RPMI8226 (cell line): ENCODE measurements at regions not wholly inside any gene's neighbourhood (a gene's known extent, or its start where the extent isn't known, plus 50 kb on each side); places are given as distances from the start of the nearest gene placed in this dataset.
"Not testable (repeated sequence)": the region's sequence is repeated elsewhere in the genome, so short reads cannot be mapped to it uniquely, and the experiment has no call there.

ENCODE experiments used
- DNase-seq: peaks from one replicate; pipeline ENCODE4 v3.0.0-alpha.2; 2015

DNA sequence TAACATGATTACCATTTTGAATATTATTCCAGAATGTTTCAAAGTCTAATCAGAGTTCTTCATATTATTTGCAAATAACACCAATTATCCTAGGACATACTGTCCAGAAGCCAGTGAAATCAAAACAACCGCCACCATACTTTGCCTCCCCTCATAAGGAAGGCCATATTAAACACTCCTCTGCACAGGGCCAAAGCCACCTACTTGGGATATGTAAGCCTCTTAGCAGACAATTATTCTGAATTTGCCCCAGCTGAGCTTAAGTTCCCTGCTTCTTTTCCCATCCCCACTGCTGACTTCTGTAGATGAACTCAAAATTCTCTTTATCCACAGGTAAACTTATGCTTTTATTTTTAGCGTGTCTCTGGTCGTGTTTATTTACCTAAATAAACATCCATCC is 374.0 kb downstream of the KIF2B start:
- no peak for DNase-seq

DNA sequence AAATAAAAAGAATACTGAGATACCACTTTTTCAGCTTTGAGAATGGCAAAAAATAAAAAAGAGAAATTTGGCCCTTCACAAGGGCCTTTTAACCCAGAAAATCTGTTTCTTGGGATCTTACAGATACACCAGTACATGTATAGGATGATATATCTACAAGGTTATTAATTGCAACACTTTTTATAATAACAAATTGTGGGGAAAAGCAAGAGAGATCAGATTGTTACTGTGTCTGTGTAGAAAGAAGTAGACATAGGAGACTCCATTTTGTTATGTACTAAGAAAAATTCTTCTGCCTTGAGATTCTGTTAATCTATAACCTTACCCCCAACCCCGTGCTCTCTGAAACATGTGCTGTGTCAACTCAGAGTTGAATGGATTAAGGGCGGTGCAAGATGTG is 378.7 kb downstream of the KIF2B start:
- not testable (repeated sequence) for DNase-seq

DNA sequence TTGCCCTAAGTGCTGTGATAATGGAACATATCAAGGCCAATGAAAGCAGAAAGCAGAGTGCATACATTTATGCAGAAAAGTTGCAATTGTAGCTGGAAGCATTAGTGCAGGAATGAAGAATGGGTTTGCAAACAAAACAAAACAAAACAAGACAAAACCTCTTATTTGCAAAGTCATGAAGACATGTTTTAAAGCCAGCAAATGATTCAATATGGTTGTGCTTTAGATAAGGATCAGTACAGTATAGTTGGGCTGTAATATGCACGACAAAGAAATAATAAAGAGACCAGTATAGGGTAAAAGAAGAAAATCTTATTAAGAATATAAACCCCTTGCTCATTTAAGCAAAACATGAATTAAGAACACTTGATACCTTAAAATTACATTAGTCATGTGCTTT is 398.1 kb downstream of the KIF2B start:
- no peak for DNase-seq

DNA sequence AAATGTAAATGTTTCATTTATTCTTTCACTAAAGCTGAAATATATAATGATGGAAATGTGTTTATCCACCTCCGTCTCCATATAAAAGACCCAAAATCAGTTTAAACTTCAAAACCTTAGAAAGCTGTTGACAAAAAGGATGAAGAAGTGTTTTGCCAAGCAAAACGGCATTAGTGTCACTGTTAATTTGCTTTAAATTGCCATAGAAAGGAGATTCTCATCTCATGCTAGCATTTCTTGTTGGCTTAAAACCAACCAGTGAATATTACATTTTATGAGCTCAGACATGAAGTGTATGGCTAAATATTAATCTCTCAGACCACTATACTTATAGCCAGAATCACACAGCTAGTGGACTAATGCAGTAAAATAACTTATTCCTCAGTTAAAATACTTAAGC is 398.8 kb downstream of the KIF2B start:
- no peak for DNase-seq

DNA sequence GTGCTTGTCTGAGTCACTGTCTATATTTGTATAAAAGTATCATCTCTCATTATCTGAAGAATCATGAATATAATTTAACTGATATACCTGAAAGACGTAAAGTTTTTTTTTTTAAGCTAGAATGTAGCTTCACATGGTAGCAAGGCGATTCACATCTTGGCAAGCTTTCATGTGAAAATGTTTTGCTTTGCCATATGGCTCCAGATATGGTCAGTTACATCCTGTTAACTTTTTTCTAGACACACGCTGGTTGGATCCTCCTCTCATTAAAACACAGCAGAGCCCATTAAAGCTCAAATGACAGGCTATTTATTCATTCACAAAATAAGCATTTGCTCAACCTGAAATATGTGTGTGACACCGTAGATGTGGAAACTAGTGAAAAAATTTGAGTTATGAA is 412.8 kb downstream of the KIF2B start:
- DNase-seq = no peak

DNA sequence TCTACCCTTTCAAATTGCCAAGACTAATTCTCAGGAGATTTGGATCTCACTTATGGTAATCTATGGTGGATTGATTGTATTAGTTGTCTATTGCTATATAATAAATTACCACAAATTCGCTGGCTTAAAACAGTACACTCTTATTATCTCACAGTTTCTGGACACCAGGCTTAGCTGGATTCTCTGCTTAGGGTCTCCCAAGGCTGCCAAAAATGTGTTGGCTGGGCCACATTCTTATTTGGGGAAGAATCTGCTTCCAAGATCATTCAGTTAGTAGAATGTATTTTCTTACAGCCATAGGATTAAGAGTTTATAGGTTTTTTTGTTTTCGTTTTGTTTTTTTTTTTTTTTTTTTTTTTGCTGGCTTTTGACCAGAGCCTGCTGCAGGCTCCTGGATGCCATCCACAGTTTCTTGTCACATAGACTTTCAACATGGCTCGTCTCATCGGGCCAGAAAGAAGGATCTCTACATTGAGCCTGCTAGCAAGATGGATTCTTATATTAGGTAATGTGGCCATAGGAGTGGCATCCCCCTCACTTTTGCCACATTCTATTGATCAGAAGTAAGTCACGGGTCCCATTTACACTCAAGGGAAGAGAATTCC is 415.3 kb downstream of the KIF2B start:
- no peak for DNase-seq

DNA sequence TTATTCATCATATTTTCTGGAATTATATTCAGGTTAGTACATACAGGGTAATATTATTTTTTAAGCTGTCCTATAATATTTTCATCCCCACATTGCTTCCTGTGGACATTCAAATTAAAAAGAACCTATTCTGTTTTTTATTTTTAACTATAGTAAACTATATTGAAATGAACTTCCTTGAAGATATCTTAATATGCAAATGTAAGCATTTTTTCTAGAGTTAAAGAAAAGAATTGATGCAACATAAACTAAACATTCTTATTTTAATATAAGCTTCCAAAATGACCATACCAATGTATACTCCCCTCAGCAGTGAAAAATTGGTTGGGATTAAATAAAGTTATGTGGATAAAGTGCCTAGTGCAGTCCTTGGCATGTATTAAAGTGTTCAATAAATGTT is 416.6 kb downstream of the KIF2B start:
- no peak for DNase-seq

DNA sequence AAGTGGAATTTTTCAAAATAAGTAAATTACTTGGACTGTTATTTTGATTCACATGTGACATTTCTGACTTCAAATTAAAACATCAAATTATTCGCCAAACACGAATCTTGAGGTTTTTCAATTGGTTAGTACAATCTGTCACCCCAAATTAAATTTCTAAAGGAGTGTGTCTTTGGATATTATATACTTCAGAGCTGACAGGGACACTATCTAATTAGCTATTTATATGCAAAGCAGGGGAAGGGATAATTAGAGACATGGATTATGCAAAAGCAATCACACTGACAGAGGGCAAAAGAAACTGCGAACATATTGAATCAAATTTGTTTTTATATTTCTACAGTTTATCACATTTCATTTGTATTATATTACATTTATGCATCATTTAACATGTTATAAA is 433.0 kb downstream of the KIF2B start:
- DNase-seq = no peak

DNA sequence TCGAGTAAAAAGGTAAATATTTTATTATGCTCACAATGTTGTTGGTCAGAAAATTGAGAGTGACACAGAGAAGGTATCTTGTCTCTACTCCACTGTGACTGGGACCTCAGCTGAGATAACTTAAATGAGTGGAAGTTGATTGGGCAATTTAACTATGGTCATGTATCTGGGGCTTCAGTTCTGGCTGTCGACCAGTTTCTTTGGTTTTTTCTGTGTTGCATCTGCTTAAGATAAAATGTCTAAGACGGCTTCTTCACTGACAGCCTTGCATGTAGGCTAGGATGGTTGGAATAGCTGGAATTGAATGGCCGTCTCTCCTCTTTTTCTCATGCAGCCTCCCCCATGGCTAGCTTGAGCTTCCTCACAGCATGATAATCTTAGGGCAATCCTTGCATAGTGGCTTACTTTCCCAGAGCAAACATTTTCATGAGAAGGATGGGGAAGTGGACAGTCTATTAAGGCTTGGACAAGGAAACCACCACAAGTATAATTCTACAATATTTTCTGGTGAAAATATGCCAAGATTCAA is 433.7 kb downstream of the KIF2B start:
- no peak for DNase-seq

DNA sequence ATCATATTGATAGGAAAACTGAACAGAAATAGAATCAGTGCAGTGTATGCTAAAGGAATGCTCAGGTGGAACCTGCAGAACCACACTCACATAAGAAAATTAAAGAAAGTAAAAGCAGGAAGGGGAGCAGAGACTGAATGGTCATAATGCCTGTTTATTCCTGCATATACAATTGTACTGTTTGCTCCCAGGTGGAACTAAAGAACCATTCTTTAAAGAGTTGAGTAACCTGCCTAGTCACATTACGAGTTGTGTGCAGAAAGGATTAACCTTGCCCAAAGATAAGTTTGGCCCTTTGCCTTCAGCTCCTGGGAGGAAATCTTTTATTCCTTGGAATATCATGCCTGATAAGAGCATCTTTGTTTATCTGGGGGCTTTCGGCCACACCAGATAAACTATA is 434.7 kb downstream of the KIF2B start:
- no peak for DNase-seq

DNA sequence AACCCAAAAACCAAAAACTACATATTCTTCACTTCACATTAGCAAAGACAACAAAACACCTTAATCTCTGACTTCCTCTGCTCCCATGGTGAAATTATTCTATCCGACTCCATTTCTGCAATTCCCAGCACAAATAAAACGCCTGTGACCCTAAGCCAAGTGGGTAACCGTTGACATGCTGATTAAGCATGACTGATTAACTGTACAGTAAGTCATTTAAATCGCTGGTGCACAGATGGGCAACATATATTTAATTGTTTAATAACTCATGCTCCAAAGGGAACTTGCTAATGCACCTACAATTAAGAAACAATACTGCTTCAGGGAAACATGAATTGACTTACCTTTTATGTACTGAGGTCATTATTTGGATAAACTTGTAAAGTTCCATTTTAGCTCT is 436.7 kb downstream of the KIF2B start:
- no peak for DNase-seq

DNA sequence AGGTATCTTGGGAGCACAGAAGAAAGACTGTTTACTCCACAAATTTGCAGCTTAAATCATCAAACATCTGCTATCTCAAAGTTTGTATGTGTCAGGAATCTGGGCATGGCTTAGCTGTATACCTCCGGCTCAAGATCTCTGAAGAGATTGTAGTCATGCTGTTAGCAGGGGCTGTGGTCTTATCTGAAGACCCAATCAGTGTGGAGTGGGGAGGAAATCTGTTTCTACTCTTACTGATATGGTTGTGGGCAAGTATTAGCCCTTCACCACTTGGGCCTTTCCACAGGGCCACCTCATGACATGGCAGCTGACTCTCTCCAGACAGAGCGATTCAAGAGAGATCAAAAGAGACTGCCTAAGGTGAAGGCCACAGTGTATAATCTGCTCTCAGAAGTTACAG is 438.7 kb downstream of the KIF2B start:
- no peak for DNase-seq

DNA sequence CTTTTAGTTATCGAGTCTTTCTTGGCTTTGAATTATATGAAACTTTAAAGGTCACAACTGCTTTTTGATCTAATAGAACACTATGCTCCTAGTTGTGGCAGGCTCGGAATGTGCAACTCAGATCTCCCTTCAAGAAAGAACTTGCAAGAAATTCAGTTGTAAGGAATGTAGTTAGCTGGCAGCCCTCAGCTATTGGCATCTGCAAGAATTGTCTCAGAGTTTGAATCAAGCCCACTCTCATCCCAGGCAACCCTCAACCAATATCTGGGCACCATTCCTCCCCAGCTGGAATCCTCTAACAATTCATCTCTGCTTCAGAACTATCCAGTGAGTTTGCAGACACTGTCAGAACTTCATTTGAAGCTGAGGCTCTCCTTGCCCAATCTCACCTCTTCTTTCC is 447.2 kb downstream of the KIF2B start:
- DNase-seq = no peak

DNA sequence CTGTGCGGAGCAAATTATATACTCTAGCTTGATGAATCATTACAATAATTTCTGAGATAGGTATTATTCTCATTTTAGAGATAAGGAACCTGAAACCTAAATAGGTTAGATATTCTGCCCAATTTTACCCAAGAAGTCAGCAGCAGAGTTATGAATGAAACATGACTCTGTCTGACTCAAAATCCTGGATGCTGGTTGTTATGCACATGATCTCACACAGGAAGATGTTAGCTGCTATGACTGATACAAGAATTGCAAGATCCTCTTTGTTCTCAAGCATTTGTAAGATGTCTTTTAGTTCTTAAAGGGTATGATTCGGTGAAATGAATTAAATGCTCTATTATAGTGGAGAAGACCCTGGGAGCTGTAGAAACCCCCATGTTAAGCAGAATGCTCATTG is 447.8 kb downstream of the KIF2B start:
- no peak for DNase-seq

DNA sequence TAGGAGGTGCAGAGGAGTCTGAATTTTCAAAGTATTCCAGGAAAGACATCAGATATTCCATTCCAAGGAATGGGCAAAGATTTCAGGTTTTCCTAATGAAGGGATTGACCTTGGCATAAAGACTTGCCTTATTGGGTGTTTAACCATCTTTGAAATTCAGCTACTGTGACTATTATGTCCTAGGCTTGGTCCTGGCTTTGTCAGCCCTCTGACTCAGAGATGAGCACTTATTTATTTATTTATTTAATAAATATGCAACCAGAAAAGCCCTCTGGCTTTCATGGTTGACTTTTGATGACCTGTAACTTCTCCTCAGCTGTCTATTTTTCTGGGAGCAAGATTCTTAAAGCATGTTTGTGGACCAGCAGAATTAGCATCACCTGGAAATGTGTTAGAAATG is 455.1 kb downstream of the KIF2B start:
- no peak for DNase-seq

DNA sequence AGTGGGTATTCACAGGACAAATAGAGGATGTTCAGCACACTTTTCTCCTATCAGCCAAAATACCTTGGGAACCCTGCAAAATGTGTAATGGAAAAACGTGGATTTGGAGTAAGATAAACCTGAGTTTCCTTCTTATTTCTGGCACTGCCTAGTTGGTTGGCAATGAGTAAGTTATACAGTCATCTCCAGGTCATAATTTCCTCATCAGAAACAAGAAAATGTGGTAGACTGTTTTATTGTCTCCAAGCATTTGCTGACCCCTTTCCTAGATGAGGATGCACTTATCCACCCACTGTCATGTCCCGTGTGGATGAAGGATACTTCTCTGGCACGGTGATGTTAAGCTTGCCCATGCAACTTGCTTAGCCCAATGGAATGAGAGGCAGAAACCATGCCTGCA is 458.0 kb downstream of the KIF2B start:
- DNase-seq = no peak

DNA sequence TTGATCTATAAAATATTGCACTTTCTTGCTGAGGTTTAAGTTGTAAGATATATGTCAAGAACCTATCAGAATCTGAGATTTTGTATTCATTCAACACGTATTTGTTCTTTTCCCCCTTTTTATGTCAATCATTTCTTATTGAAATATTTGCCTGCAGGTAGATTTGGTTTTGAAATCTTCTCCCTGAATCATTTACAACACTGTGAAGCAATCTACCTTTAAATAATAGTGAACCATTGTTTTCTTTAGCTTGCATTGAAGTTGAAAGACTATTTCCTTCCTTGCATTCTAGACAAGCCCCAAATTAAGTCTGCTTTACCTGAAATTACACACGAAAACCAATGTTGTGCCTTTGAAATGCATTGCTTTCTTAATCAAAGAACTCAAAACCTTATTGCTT is 460.2 kb downstream of the KIF2B start:
- no peak for DNase-seq

DNA sequence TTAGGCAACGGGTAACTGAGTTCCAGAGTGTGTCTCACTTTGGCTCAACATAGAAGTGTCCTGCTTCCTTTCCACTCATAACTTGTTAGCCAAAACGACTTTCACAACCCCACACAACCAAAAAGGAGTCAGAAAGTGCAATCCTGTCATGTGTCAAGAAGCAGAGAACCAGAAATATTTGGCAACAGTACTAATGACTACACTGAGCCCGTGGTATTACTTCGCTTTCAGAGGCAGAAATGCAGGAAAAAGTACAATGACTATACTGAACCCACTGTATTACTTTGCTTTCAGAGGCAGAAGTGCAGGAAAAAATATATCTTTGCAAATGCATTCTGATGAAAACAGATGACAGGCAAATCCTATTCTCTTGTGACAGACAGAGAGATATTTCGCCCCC is 484.6 kb downstream of the KIF2B start:
- DNase-seq = no peak

DNA sequence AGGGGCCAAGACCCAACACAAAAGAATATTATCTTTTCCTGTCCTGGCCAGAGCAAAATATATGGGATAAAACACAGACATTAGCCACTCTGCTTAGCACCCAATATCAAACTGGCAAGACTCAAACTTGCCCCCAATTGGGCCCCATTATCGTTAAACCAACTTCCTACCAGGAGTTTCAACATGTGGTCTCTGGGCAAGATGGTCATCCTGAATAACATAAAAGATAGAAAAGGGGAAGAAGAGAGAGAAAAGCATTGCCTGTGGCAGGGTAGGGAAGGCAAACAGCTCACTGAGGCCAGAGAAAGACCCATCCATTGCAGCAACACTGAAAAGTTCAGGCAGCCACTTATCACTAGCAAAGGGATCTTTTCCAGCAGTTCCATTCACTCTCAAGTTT is 502.1 kb downstream of the KIF2B start:
- DNase-seq = no peak

DNA sequence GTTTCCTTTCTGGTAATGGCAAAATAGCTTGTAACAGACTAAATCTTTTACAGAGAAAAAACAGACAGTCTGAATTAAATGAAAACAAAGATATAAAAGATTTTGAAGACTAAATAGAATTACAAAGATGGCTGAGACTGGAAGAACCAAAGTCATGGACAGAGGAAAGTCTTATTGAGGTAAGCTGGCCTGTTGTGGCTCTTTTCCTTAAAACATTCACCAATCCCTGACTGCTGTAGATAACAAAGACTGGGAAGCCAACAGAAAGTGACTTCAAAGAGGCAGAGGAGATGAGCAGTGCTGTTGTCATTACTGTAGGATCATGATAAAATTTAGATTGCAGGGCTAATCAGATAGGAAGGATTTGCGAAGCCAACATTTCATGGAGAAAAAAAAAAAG is 517.0 kb downstream of the KIF2B start:
- no peak for DNase-seq

DNA sequence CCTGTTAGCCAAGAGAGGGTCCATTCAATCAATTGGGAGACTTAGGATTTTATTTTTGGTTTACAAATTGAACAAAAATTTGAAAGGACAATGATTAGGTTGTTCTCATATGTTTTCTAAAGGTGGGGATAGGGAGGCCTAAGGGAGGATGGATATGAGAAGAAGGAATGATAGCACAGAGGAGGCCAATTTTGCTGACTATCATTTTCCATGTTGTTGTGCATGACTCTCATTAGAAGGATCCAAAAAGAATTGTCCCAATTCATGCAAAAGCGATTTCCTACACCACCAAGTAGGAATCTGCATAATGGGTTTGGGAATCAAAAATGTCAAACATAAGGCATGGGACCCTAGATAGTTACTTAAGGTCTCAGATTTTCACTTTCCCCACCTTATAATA is 524.8 kb downstream of the KIF2B start:
- no peak for DNase-seq

DNA sequence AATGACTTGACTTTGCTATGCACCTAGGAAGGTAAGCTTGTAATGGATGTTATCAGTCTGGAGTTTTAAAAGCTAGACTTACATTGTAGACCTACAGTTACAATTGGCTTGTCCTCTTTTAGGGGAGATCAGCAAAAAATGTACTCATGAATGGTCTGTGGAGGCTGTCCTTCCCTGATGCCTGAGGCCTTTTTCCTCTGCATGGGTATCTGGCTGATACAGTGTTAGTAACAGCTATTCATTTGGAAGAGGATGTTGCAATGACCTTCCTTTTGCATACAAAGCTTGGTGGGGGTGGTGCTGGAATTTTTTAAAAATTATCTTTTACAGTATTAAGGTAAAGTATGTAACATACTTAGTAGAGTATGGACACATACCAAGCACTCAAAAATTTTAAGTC is 525.5 kb downstream of the KIF2B start:
- DNase-seq = no peak

DNA sequence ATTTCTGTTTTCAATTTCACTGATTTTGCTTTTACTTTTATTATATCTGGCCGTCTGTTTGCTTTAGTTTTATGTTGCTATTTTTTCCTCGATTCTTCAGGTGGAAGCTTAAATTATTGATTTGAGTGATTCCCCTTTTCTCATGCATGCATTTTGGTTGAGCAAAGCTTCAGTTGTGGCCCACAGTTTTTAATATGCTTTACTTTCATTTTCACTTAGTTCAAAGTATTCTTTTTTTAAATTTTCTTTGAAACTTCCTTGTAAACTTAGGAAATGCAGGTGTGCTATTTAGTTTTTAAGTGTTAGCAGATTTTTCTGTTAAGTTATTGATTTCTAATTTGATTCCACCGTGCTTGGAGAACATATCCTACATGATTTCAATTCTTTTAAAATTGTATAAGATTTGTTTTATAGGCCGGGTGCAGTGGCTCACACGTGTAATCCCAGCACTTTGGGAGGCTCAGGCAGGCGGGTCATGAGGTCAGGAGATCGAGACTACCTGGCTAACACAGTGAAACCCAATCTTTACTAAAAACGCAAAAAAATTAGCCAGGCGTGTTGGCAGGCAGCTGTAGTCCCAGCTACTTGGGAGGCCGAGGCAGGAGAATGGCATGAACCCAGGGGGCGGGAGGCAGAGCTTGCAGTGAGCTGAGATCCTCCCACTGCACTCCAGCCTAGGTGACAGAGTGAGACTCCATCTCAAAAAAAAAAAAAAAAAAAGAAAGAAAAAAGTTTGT is 531.2 kb downstream of the KIF2B start:
- peak; percentile 54 for DNase-seq

DNA sequence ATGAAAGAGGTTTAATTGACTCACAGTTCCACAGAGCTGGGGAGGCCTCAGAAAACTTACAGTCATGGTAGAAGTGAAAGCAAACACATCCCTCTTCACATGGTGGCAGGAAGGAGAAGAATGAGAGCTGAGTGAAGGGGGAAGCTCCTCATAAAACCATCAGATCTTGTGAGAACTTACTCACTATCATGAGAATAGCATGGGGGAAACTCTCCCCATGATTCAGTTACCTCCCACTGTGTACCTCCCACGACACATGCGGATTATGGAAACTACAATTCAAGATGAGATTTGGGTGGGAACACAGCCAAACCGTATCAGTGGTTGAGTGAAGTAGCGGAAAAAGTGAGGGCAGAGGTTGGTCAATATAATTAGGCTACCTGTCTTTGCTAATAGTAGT is 538.3 kb downstream of the KIF2B start:
- not testable (repeated sequence) for DNase-seq

DNA sequence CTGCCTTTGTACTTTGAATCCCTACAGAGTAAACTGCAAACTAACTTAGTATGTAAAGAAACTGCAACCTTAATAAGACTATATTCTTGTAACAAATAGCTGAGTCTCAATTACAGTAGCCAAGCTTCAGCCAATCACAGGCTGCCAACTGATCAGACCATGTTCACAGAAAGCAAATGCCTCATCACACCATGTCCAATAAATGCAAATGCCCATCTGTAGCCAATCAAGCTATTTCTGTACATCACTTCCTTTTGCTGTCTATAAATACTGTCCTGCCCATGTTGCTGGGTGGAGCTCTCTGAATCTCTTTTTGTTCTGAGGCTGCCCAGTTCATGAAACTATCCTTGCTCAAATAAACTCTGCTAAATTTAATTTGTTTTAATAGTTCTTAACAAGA is 531.7 kb upstream of the TOM1L1 start:
- DNase-seq = no peak
